Panc1 (cell line): ENCODE measurements at regions not wholly inside any gene's neighbourhood (a gene's known extent, or its start where the extent isn't known, plus 50 kb on each side); places are given as distances from the start of the nearest gene placed in this dataset.

ENCODE experiments used
- CTCF ChIP-seq: fragments of 450-650 bp; IDR thresholded peaks from 2 replicates; pipeline ENCODE4 v1.5.1; 2017; ENCODE audit warnings: mild to moderate bottlenecking
- POLR2AphosphoS5 ChIP-seq: IDR thresholded peaks from 2 replicates; pipeline ENCODE4 v1.6.1; 2012; ENCODE audit warnings: mild to moderate bottlenecking, low read depth, low read length, moderate library complexity

GRCh38 chr15:26083896-26084295 lies 220.8 kb upstream of the ATP10A start:
- no peak for TF ChIP-seq CTCF
- no peak for TF ChIP-seq POLR2AphosphoS5
